IMR-90 (cell line): ENCODE measurements at regions not wholly inside any gene's neighbourhood (a gene's known extent, or its start where the extent isn't known, plus 50 kb on each side); places are given as distances from the start of the nearest gene placed in this dataset.

ENCODE experiments used
- ATAC-seq: fragments of 200-7000 bp; cut with Tn5 transposase; 2 replicates; pipeline ENCODE4 v1.9.1; 2020; ENCODE audit warnings: low read depth, mild to moderate bottlenecking, moderate library complexity
- BruUV-seq: library from RNA; stranded (reverse); fragments of 400-500 nt; replicated peaks from 2 replicates; lab custom pipeline; 2021; lab: Mats Ljungman, UMichigan
- CTCF ChIA-PET: fragments of 300-600 bp; formaldehyde crosslinking; extraction: SDS; loops from one replicate; lab custom pipeline; 2021; ENCODE audit warnings: antibody characterized with exemption; lab: Yijun Ruan, JAX
- POLR2A ChIA-PET: fragments of 300-600 bp; sonication (Branson Sonifier 250); formaldehyde crosslinking; loops from one replicate; lab custom pipeline; 2022; ENCODE audit warnings: antibody characterized with exemption; ENCODE audit not compliant: unreplicated experiment; lab: Charles Lee
- DNase-seq: peaks from one replicate; pipeline ENCODE4 v3.0.0; 2013
- H2AFZ ChIP-seq: replicated peaks from 2 replicates; pipeline ENCODE3; 2013; ENCODE audit warnings: low read length, mild to moderate bottlenecking; ENCODE audit not compliant: poor library complexity
- H2AK5ac ChIP-seq: 2 replicates; pipeline ENCODE4 v1.6.1; 2013; ENCODE audit warnings: low read depth, low read length, inconsistent platforms
- H2AK9ac ChIP-seq: replicated peaks from 2 replicates; pipeline ENCODE3; 2013; ENCODE audit warnings: mild to moderate bottlenecking, low read depth, low read length, moderate library complexity; ENCODE audit not compliant: poor library complexity
- H2BK120ac ChIP-seq: 2 replicates; pipeline ENCODE4 v1.6.1; 2013; ENCODE audit warnings: low read depth, low read length, inconsistent platforms
- H2BK15ac ChIP-seq: 3 replicates; pipeline ENCODE4 v1.6.1; 2013; ENCODE audit warnings: low read depth, low read length, inconsistent platforms
- H2BK20ac ChIP-seq: 2 replicates; pipeline ENCODE4 v1.6.1; 2013; ENCODE audit warnings: low read depth, mild to moderate bottlenecking, inconsistent platforms, low read length, moderate library complexity
- H2BK5ac ChIP-seq: 2 replicates; pipeline ENCODE4 v1.6.1; 2013; ENCODE audit warnings: mild to moderate bottlenecking, low read depth, low read length, inconsistent platforms; ENCODE audit not compliant: poor library complexity, severe bottlenecking
- H3K14ac ChIP-seq: replicated peaks from 2 replicates; pipeline ENCODE4 v1.6.1; 2013; ENCODE audit warnings: low read depth, low read length, inconsistent platforms
- H3K18ac ChIP-seq: 2 replicates; pipeline ENCODE4 v1.6.1; 2013; ENCODE audit warnings: low read depth, low read length, control low read depth
- H3K23ac ChIP-seq: 2 replicates; pipeline ENCODE4 v1.6.1; 2013; ENCODE audit warnings: low read depth, low read length, inconsistent platforms
- H3K27ac ChIP-seq: 2 replicates; pipeline ENCODE4 v1.5.1; 2013; ENCODE audit warnings: mild to moderate bottlenecking, control low read depth, low read length; ENCODE audit not compliant: insufficient read depth
- H3K27me3 ChIP-seq: 2 replicates; pipeline ENCODE4 v1.6.1; 2013; ENCODE audit warnings: low read length; ENCODE audit not compliant: control insufficient read depth, insufficient read depth
- H3K36me3 ChIP-seq: 2 replicates; pipeline ENCODE4 v1.6.1; 2013; ENCODE audit warnings: low read length, mixed read lengths; ENCODE audit not compliant: control insufficient read depth, insufficient read depth
- H3K4ac ChIP-seq: 2 replicates; pipeline ENCODE4 v1.6.1; 2013; ENCODE audit warnings: low read depth, low read length, inconsistent platforms
- H3K4me1 ChIP-seq: 2 replicates; pipeline ENCODE4 v1.6.1; 2013; ENCODE audit warnings: low read length, mixed read lengths; ENCODE audit not compliant: control insufficient read depth, insufficient read depth
- H3K4me2 ChIP-seq: 2 replicates; pipeline ENCODE4 v1.6.1; 2013; ENCODE audit warnings: low read depth, mild to moderate bottlenecking, control low read depth, low read length, moderate library complexity
- H3K4me3 ChIP-seq: 2 replicates; pipeline ENCODE4 v1.5.1; 2013; ENCODE audit warnings: low read depth, mild to moderate bottlenecking, control low read depth, low read length, moderate library complexity; ENCODE audit not compliant: insufficient read depth
- H3K56ac ChIP-seq: 2 replicates; pipeline ENCODE4 v1.6.1; 2013; ENCODE audit warnings: low read length, inconsistent platforms; ENCODE audit not compliant: insufficient read depth; ENCODE audit errors: extremely low read depth
- H3K79me1 ChIP-seq, 2 experiments: 2 replicates each; pipeline ENCODE4 v1.6.1; 2013; ENCODE audit warnings: low read length in 2 of 2, inconsistent platforms in 1 of 2, low read depth in 1 of 2
- H3K9ac ChIP-seq: 2 replicates; pipeline ENCODE4 v1.6.1; 2013; ENCODE audit warnings: low read depth, low read length, control low read depth
- H3K9me1 ChIP-seq: 2 replicates; pipeline ENCODE4 v1.6.1; 2013; ENCODE audit warnings: low read length, inconsistent platforms; ENCODE audit not compliant: insufficient read depth
- H3K9me3 ChIP-seq: 2 replicates; pipeline ENCODE4 v1.6.1; 2013; ENCODE audit warnings: low read length; ENCODE audit not compliant: control insufficient read depth, insufficient read depth
- H4K20me1 ChIP-seq: 2 replicates; pipeline ENCODE4 v1.6.1; 2013; ENCODE audit warnings: low read length, inconsistent platforms; ENCODE audit not compliant: insufficient read depth
- H4K5ac ChIP-seq: 2 replicates; pipeline ENCODE4 v1.6.1; 2013; ENCODE audit warnings: mild to moderate bottlenecking, low read depth, low read length, control low read depth
- H4K8ac ChIP-seq, 2 experiments: 2 replicates each; pipeline ENCODE4 v1.6.1; 2013; ENCODE audit warnings: low read depth in 2 of 2, low read length in 2 of 2, control low read depth in 1 of 2, inconsistent platforms in 1 of 2
- H4K91ac ChIP-seq: 2 replicates; pipeline ENCODE4 v1.6.1; 2013; ENCODE audit warnings: low read depth, low read length, inconsistent platforms; ENCODE audit not compliant: insufficient read depth
- BHLHE40 ChIP-seq: fragments of 150-350 bp; IDR thresholded peaks from 2 replicates; pipeline ENCODE4 v1.6.1; 2016; ENCODE audit warnings: mild to moderate bottlenecking, low read depth, low read length
- CEBPB ChIP-seq: IDR thresholded peaks from 2 replicates; pipeline ENCODE4 v1.6.1; 2012; ENCODE audit warnings: low read depth, low read length, improper control_type of control experiment
- CHD1 ChIP-seq: IDR thresholded peaks from 2 replicates; pipeline ENCODE4 v1.6.1; 2012; ENCODE audit warnings: low read depth, low read length, improper control_type of control experiment
- CTCF ChIP-seq: conservative IDR thresholded peaks from 2 replicates; pipeline ENCODE4 v1.5.1; 2012; ENCODE audit warnings: mild to moderate bottlenecking, low read depth, low read length, improper control_type of control experiment
- ELK1 ChIP-seq: fragments of 150-350 bp; IDR thresholded peaks from 2 replicates; pipeline ENCODE4 v1.6.1; 2016; ENCODE audit warnings: low read depth, mild to moderate bottlenecking, low read length, moderate library complexity, borderline replicate concordance
- FOS ChIP-seq: fragments of 150-350 bp; IDR thresholded peaks from 2 replicates; pipeline ENCODE4 v1.6.1; 2016; ENCODE audit warnings: low read depth, low read length
- MAFK ChIP-seq: IDR thresholded peaks from 2 replicates; pipeline ENCODE4 v1.6.1; 2012; ENCODE audit warnings: low read depth, low read length, improper control_type of control experiment
- MAZ ChIP-seq: IDR thresholded peaks from 2 replicates; pipeline ENCODE4 v1.6.1; 2012; ENCODE audit warnings: low read depth, mild to moderate bottlenecking, low read length, improper control_type of control experiment, moderate library complexity, borderline replicate concordance
- MXI1 ChIP-seq: IDR thresholded peaks from 2 replicates; pipeline ENCODE4 v1.6.1; 2012; ENCODE audit warnings: low read depth, mild to moderate bottlenecking, low read length, moderate library complexity, borderline replicate concordance
- NFE2L2 ChIP-seq: fragments of 150-350 bp; IDR thresholded peaks from 2 replicates; pipeline ENCODE4 v1.6.1; 2016; ENCODE audit warnings: low read depth, mild to moderate bottlenecking, low read length
- POLR2A ChIP-seq: IDR thresholded peaks from 2 replicates; pipeline ENCODE4 v1.6.1; 2012; ENCODE audit warnings: mild to moderate bottlenecking, low read depth, low read length
- RAD21 ChIP-seq: IDR thresholded peaks from 2 replicates; pipeline ENCODE4 v1.6.1; 2012; ENCODE audit warnings: low read length, improper control_type of control experiment
- RCOR1 ChIP-seq: IDR thresholded peaks from 2 replicates; pipeline ENCODE4 v1.6.1; 2012; ENCODE audit warnings: mild to moderate bottlenecking, low read length, improper control_type of control experiment; ENCODE audit not compliant: insufficient replicate concordance
- RFX5 ChIP-seq: IDR thresholded peaks from 2 replicates; pipeline ENCODE4 v1.8.0; 2012; ENCODE audit warnings: low read depth, mild to moderate bottlenecking, low read length, moderate library complexity
- SMC3 ChIP-seq: fragments of 150-350 bp; IDR thresholded peaks from 2 replicates; pipeline ENCODE4 v1.6.1; 2016; ENCODE audit warnings: low read depth, mild to moderate bottlenecking, antibody characterized with exemption, low read length, moderate library complexity
- USF2 ChIP-seq: fragments of 150-350 bp; IDR thresholded peaks from 2 replicates; pipeline ENCODE4 v1.6.1; 2017; ENCODE audit warnings: mild to moderate bottlenecking, antibody characterized with exemption, low read length, low read depth
- dilution Hi-C: fragments of 300-500 bp; cut with HindIII; formaldehyde crosslinking; loops from one replicate; pipeline ENCODE4 v1.14.3; 2018; ENCODE audit warnings: low sequenced_read_pairs; ENCODE audit not compliant: unreplicated experiment
- in situ Hi-C: fragments of 300-500 bp; cut with MboI; formaldehyde crosslinking; loops from 3 replicates; pipeline ENCODE4 v1.14.3; 2019; ENCODE audit warnings: low sequenced_read_pairs, inconsistent platforms, mixed read lengths
- intact Hi-C: fragments of 100-400 bp; cut with micrococcal nuclease; formaldehyde crosslinking; loops from 2 replicates; pipeline ENCODE4 v1.10.0; 2022

- Histone ChIP-seq H4K5ac (no peak overlapping the region), H3K4me3 (no peak overlapping the region), H3K4ac (no peak overlapping the region), H4K91ac (no peak overlapping the region), H3K18ac (no peak overlapping the region), H2AK5ac (no peak overlapping the region), H2BK20ac (no peak overlapping the region), H3K56ac (no peak overlapping the region), H3K4me1 (no peaks in the 10 kb centered on the region), H2BK5ac (no peak overlapping the region), H2AK9ac (no peak overlapping the region), H4K20me1 (no peaks in the 10 kb centered on the region), H2BK120ac (no peak overlapping the region), H3K9ac (no peak overlapping the region), H3K23ac (no peak overlapping the region), H2BK15ac (no peak overlapping the region), H3K4me2 (no peak overlapping the region), H3K27me3 (no peaks in the 10 kb centered on the region), H3K27ac (no peak overlapping the region), H3K14ac (no peak overlapping the region), H3K79me1 (no peaks in the 10 kb centered on the region), H3K36me3 (no peaks in the 10 kb centered on the region), H2AFZ (no peak overlapping the region), H4K8ac (no peak overlapping the region), H3K9me1 (no peaks in the 10 kb centered on the region), H3K9me3 (no peaks in the 10 kb centered on the region)
- intact Hi-C loops: no loop called here
- DNase-seq: no peak
- dilution Hi-C loops: no loop called here
- CTCF ChIA-PET: no interaction called here
- BruUV-seq: no TSS peak
- no peak for TF ChIP-seq MAZ
- TF ChIP-seq CTCF: no peak
- no peak for TF ChIP-seq RFX5
- TF ChIP-seq RAD21: no peak
- no peak for TF ChIP-seq ELK1
- TF ChIP-seq FOS: no peak
- TF ChIP-seq NFE2L2: no peak
- TF ChIP-seq CHD1: no peak
- TF ChIP-seq MAFK: no peak
- no peak for TF ChIP-seq SMC3
- TF ChIP-seq RCOR1: no peak
- TF ChIP-seq USF2: no peak
- TF ChIP-seq BHLHE40: no peak
- TF ChIP-seq CEBPB: no peak
- no peak for TF ChIP-seq POLR2A
- TF ChIP-seq MXI1: no peak
- in situ Hi-C loops: loop anchor here (25.0 kb wide), 1 partner anchor 329 kb away; no protein-coding TSS in a partner anchor
- ATAC-seq: no peak
- POLR2A ChIA-PET: no interaction called here
Measured at GRCh38 chr1:199116488-199116887, 477.6 kb downstream of the PTPRC start.
